ENCODE measurements at regions not wholly inside any gene's neighbourhood (a gene's known extent, or its start where the extent isn't known, plus 50 kb on each side); places are given as distances from the start of the nearest gene placed in this dataset.

DNA sequence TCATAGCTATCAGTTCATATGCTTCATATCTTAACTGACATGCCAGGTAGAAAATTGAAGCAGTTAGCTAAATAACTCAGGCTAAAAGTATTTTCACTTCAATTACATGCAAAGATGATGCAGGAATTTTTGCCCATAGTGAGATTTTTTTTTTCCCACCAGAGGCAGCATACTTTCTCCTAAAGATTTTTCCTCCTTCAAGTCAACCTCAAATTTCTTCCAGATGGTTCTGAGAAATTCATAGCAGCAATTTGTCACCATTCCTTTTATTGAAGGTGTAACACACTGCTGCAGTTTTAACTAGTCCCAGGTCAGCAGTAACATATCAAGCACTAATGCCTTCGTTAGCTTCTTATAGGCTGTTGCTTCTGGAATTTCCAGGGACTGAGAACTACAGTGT, 141.9 kb downstream of the SUCLA2 start:
- Mint-ChIP-seq H3K36me3 (no peaks in the 10 kb centered on the region), H3K27me3 (ENCODE audit: low read depth in 3 of 3) (peaks cover 0 to 3% (median 0%) of the 10 kb centered on the region in 3 donors), H3K9me3 (peaks cover 0 to 9% (median 0%) of the 10 kb centered on the region in 7 donors), H3K27ac (no peak overlapping the region), H3K4me3 (no peak overlapping the region), H3K4me1 (peaks cover 9% of the 10 kb centered on the region)
- H3K4me3 ChIP-seq (replicated peaks in 1 of 3; ENCODE audit: low read depth in 2 of 3, low read length in 3 of 3) = no peak overlapping the region
- no peaks in the 10 kb centered on the region for H3K79me2 ChIP-seq (ENCODE audit: insufficient read depth, low read length)
- no peak overlapping the region for H3K4me2 ChIP-seq (replicated peaks; ENCODE audit: extremely low read depth, low read length, poor library complexity, severe bottlenecking)
- H3K27ac ChIP-seq (ENCODE audit: low read depth in 1 of 2, low read length in 2 of 2) = no peak overlapping the region
- intact Hi-C loops (cut with micrococcal nuclease) = no loop called here
- no peaks in the 10 kb centered on the region for H4K20me1 ChIP-seq (ENCODE audit: insufficient read depth, low read length)
- H3K27me3 ChIP-seq (ENCODE audit: control insufficient read depth in 2 of 2, insufficient read depth in 2 of 2, low read length in 2 of 2) = no peaks in the 10 kb centered on the region
- TF ChIP-seq, protein P1, sequence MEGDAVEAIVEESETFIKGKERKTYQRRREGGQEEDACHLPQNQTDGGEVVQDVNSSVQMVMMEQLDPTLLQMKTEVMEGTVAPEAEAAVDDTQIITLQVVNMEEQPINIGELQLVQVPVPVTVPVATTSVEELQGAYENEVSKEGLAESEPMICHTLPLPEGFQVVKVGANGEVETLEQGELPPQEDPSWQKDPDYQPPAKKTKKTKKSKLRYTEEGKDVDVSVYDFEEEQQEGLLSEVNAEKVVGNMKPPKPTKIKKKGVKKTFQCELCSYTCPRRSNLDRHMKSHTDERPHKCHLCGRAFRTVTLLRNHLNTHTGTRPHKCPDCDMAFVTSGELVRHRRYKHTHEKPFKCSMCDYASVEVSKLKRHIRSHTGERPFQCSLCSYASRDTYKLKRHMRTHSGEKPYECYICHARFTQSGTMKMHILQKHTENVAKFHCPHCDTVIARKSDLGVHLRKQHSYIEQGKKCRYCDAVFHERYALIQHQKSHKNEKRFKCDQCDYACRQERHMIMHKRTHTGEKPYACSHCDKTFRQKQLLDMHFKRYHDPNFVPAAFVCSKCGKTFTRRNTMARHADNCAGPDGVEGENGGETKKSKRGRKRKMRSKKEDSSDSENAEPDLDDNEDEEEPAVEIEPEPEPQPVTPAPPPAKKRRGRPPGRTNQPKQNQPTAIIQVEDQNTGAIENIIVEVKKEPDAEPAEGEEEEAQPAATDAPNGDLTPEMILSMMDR (IDR thresholded peaks at IDR 0.05) = no peak
- no peaks in the 10 kb centered on the region for H3K4me1 ChIP-seq (ENCODE audit: control insufficient read depth in 1 of 2, insufficient read depth in 2 of 2, low read length in 2 of 2)
- H2AFZ ChIP-seq (ENCODE audit: insufficient read depth, low read depth, low read length, poor library complexity, severe bottlenecking) = no peak overlapping the region
- no peaks in the 10 kb centered on the region for H3K9me3 ChIP-seq (replicated peaks in 1 of 2; ENCODE audit: control insufficient read depth in 1 of 2, insufficient read depth in 1 of 2, low read length in 2 of 2)
- no CpG with 5 or more reads among the region's 1 CpG for WGBS (ENCODE audit: insufficient coverage)
- no peaks in the 10 kb centered on the region for H3K36me3 ChIP-seq (replicated peaks in 1 of 2; ENCODE audit: control insufficient read depth in 1 of 2, insufficient read depth in 2 of 2, low read length in 2 of 2)
- no peak overlapping the region for H3K9ac ChIP-seq (ENCODE audit: insufficient read depth, low read length, poor library complexity, severe bottlenecking)
- no peak for DNase-seq

GRCh38 chr13:47858042-47859025, 142.7 kb downstream of the SUCLA2 start:
- Histone ChIP-seq H3K27ac (ENCODE audit: low read depth in 1 of 2, low read length in 2 of 2) (no peak overlapping the region), H3K79me2 (ENCODE audit: insufficient read depth, low read length) (no peaks in the 10 kb centered on the region), H4K20me1 (ENCODE audit: insufficient read depth, low read length) (no peaks in the 10 kb centered on the region), H3K27me3 (ENCODE audit: control insufficient read depth in 2 of 2, insufficient read depth in 2 of 2, low read length in 2 of 2) (no peaks in the 10 kb centered on the region), H3K36me3 (replicated peaks in 1 of 2; ENCODE audit: control insufficient read depth in 1 of 2, insufficient read depth in 2 of 2, low read length in 2 of 2) (no peaks in the 10 kb centered on the region), H3K4me1 (ENCODE audit: control insufficient read depth in 1 of 2, insufficient read depth in 2 of 2, low read length in 2 of 2) (no peaks in the 10 kb centered on the region), H3K9me3 (replicated peaks in 1 of 2; ENCODE audit: control insufficient read depth in 1 of 2, insufficient read depth in 1 of 2, low read length in 2 of 2) (no peaks in the 10 kb centered on the region), H3K9ac (ENCODE audit: insufficient read depth, low read length, poor library complexity, severe bottlenecking) (no peak overlapping the region), H3K4me2 (replicated peaks; ENCODE audit: extremely low read depth, low read length, poor library complexity, severe bottlenecking) (no peak overlapping the region), H3K4me3 (replicated peaks in 1 of 3; ENCODE audit: low read depth in 2 of 3, low read length in 3 of 3) (no peak overlapping the region), H2AFZ (ENCODE audit: insufficient read depth, low read depth, low read length, poor library complexity, severe bottlenecking) (no peak overlapping the region)
- Mint-ChIP-seq H3K4me1 (peaks cover 9% of the 10 kb centered on the region), H3K4me3 (no peak overlapping the region), H3K27ac (no peak overlapping the region), H3K9me3 (peaks cover 0 to 5% (median 0%) of the 10 kb centered on the region in 7 donors), H3K27me3 (ENCODE audit: low read depth in 3 of 3) (peaks cover 0 to 3% (median 0%) of the 10 kb centered on the region in 3 donors), H3K36me3 (no peaks in the 10 kb centered on the region)
- no peak for DNase-seq
- intact Hi-C loops (cut with micrococcal nuclease) = no loop called here
- TF ChIP-seq, protein P1 (IDR thresholded peaks at IDR 0.05) = no peak
- 76% methylated on average over 3 of the region's 9 CpGs for WGBS (ENCODE audit: insufficient coverage)
